OCI-LY7 (cell line): ENCODE measurements at regions not wholly inside any gene's neighbourhood (a gene's known extent, or its start where the extent isn't known, plus 50 kb on each side); places are given as distances from the start of the nearest gene placed in this dataset.

Source experiments
- EZH2phosphoT487 ChIP-seq: fragments of 200-600 bp; sonication (generic); IDR thresholded peaks from 2 replicates; pipeline ENCODE4 v1.6.1; 2018; ENCODE audit warnings: low read depth, borderline replicate concordance, mild to moderate bottlenecking, mixed run types, antibody characterized with exemption, low read length, moderate library complexity, mixed read lengths
- TF ChIP-seq, protein P1 (sequence below): fragments of 200-600 bp; sonication (generic); conservative IDR thresholded peaks from 2 replicates; pipeline ENCODE4 v1.5.1; 2014; ENCODE audit warnings: mild to moderate bottlenecking, antibody characterized with exemption, low read length, moderate library complexity, mixed read lengths

DNA sequence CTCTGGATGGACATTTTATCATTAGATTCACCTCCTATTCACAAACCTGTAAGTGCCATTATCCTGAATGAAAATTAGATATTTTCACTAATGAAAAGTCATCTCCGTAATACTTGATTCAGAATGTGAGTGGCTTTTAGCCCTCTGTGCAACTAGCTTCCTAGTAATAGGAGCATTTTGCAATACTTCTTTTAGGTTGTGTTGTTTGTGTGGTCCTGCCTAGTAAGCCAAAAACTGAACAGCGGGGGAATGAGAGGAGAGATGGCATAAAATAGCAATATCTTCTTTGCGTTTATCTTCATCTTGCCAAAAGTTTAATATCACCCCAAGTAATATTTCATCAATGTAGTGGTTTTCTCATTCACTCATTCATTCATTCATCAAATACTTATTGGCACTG lies 507.5 kb upstream of the CELF2 start:
- TF ChIP-seq, protein P1, sequence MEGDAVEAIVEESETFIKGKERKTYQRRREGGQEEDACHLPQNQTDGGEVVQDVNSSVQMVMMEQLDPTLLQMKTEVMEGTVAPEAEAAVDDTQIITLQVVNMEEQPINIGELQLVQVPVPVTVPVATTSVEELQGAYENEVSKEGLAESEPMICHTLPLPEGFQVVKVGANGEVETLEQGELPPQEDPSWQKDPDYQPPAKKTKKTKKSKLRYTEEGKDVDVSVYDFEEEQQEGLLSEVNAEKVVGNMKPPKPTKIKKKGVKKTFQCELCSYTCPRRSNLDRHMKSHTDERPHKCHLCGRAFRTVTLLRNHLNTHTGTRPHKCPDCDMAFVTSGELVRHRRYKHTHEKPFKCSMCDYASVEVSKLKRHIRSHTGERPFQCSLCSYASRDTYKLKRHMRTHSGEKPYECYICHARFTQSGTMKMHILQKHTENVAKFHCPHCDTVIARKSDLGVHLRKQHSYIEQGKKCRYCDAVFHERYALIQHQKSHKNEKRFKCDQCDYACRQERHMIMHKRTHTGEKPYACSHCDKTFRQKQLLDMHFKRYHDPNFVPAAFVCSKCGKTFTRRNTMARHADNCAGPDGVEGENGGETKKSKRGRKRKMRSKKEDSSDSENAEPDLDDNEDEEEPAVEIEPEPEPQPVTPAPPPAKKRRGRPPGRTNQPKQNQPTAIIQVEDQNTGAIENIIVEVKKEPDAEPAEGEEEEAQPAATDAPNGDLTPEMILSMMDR, result no peak
- TF ChIP-seq EZH2phosphoT487, result no peak
